H1 (cell line): ENCODE measurements at regions not wholly inside any gene's neighbourhood (a gene's known extent, or its start where the extent isn't known, plus 50 kb on each side); places are given as distances from the start of the nearest gene placed in this dataset.

Experiments used
- ASH2L ChIP-seq: fragments of 200-600, 300-600 bp; sonication (generic); IDR thresholded peaks from one replicate; pipeline ENCODE4 v1.7.1; 2017; ENCODE audit warnings: low read length
- GABPA ChIP-seq: IDR thresholded peaks from 2 replicates; pipeline ENCODE4 v1.6.1; 2011; ENCODE audit warnings: mild to moderate bottlenecking, low read length, moderate library complexity, borderline replicate concordance; ENCODE audit not compliant: insufficient read depth
- HDAC2 ChIP-seq, 2 experiments: fragments of 300-600 bp in 1 of 2; sonication (generic) in 1 of 2; IDR thresholded peaks; 2 replicates each; pipeline ENCODE4 v1.6.1; 2011 to 2012; ENCODE audit warnings: low read depth in 2 of 2, low read length in 2 of 2, mild to moderate bottlenecking in 2 of 2, moderate library complexity in 2 of 2, borderline replicate concordance in 1 of 2, inconsistent platforms in 1 of 2
- POLR2A ChIP-seq, 2 experiments: IDR thresholded peaks; 1 replicate in 1 of 2; 2 replicates in 1 of 2; pipeline ENCODE4 v1.6.1; 2011; ENCODE audit warnings: low read depth in 2 of 2, low read length in 2 of 2, mild to moderate bottlenecking in 2 of 2; ENCODE audit errors: control extremely low read depth in 1 of 2
- POLR2AphosphoS5 ChIP-seq: IDR thresholded peaks from 2 replicates; pipeline ENCODE4 v1.6.1; 2011; ENCODE audit warnings: low read depth, low read length
- SUZ12 ChIP-seq: fragments of 200-600 bp; sonication (generic); IDR thresholded peaks from 2 replicates; pipeline ENCODE4 v1.6.1; 2012; ENCODE audit warnings: mild to moderate bottlenecking, inconsistent platforms, low read length, moderate library complexity, mixed read lengths
- TF ChIP-seq, protein P1 (sequence below), 3 experiments: IDR thresholded peaks; 1 replicate in 2 of 3; 2 replicates in 1 of 3; pipeline versions ENCODE4 v1.5.1 to v1.6.1; 2011; ENCODE audit warnings: low read length in 3 of 3, mild to moderate bottlenecking in 3 of 3, inconsistent platforms in 2 of 3, low read depth in 1 of 3, moderate library complexity in 1 of 3; ENCODE audit not compliant: insufficient read depth in 1 of 3; ENCODE audit errors: control extremely low read depth in 1 of 3

DNA sequence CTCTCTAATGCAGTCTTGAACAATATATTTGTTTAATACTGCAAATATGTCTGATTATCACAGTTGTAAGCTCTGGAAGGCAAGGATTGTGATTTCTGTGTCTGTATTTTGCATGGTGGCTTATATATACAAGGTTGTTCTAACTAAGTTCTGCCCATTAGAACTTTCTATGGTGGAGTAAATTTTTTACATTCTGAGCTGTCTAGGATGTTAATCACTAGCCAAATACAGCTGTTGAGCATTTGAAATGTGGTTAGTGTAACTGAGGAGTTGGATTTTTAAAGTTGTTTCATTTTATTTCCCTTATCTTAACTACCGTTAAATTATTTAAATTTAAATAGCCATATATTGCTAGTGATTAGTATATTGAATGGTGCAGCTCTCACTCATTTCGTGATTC is 64.3 kb upstream of the DMRTA1 start:
- no peak for TF ChIP-seq ASH2L
- TF ChIP-seq HDAC2 (IDR thresholded peaks at IDR 0.05; ENCODE audit: borderline replicate concordance in 1 of 2, low read depth in 2 of 2, low read length in 2 of 2): no peak
- no peak for TF ChIP-seq GABPA
- TF ChIP-seq, protein P1, sequence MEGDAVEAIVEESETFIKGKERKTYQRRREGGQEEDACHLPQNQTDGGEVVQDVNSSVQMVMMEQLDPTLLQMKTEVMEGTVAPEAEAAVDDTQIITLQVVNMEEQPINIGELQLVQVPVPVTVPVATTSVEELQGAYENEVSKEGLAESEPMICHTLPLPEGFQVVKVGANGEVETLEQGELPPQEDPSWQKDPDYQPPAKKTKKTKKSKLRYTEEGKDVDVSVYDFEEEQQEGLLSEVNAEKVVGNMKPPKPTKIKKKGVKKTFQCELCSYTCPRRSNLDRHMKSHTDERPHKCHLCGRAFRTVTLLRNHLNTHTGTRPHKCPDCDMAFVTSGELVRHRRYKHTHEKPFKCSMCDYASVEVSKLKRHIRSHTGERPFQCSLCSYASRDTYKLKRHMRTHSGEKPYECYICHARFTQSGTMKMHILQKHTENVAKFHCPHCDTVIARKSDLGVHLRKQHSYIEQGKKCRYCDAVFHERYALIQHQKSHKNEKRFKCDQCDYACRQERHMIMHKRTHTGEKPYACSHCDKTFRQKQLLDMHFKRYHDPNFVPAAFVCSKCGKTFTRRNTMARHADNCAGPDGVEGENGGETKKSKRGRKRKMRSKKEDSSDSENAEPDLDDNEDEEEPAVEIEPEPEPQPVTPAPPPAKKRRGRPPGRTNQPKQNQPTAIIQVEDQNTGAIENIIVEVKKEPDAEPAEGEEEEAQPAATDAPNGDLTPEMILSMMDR (IDR thresholded peaks at IDR 0.05; ENCODE audit: control extremely low read depth in 1 of 3, insufficient read depth in 1 of 3, low read depth in 1 of 3, low read length in 3 of 3): no peak
- TF ChIP-seq SUZ12: no peak
- no peak for TF ChIP-seq POLR2A (IDR thresholded peaks at IDR 0.05; ENCODE audit: control extremely low read depth in 1 of 2, low read depth in 2 of 2, low read length in 2 of 2)
- TF ChIP-seq POLR2AphosphoS5: no peak
